ENCODE measurements at regions not wholly inside any gene's neighbourhood (a gene's known extent, or its start where the extent isn't known, plus 50 kb on each side); places are given as distances from the start of the nearest gene placed in this dataset.

DNA sequence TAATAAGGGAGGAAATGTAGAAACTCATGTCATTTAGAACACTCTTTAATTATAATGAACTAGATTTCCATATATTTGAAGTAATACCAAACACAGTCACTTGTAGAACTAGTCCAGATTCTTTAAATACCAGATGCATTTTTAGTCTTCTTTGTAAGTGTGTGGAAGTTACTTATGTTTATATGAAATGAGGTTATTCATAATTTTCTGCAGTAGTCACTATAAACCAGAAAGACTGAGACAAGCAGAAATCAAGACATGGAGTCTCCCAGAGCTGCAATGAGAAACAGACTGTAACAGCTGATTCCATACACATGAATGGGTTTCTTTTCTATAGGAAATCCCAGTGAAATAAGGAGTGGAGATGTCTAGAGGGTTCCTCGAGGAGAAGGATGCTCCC is 216.6 kb upstream of the ZP4 start:
- TF ChIP-seq EZH2 (IDR thresholded peaks at IDR 0.05; ENCODE audit: borderline replicate concordance, low read depth, low read length, severe bottlenecking) (no peak), CTCF (IDR thresholded peaks at IDR 0.05; ENCODE audit: extremely low read depth in 1 of 2, insufficient read depth in 1 of 2, low read depth in 1 of 2, low read length in 2 of 2) (no peak), POLR2A (IDR thresholded peaks at IDR 0.05; ENCODE audit: low read depth, low read length) (no peak), MAX (IDR thresholded peaks at IDR 0.05; ENCODE audit: insufficient read depth, insufficient read length) (no peak), MYC (IDR thresholded peaks at IDR 0.05; ENCODE audit: low read depth, low read length) (no peak)

Measured in endothelial cell of umbilical vein (primary cell).